B cell (primary cell): ENCODE measurements at regions not wholly inside any gene's neighbourhood (a gene's known extent, or its start where the extent isn't known, plus 50 kb on each side); places are given as distances from the start of the nearest gene placed in this dataset.

Experiments
- ATAC-seq: fragments of 200-7000 bp; cut with Tn5 transposase; one replicate; pipeline ENCODE4 v1.10.0; 2021; ENCODE audit warnings: low read depth, mild to moderate bottlenecking, moderate number of reproducible peaks, moderate library complexity
- CTCF ChIA-PET: fragments of 350-600 bp; sonication (Branson Sonifier 250); formaldehyde crosslinking; loops from one replicate; lab custom pipeline; 2021; ENCODE audit warnings: antibody characterized with exemption, inconsistent platforms; lab: Charles Lee
- POLR2A ChIA-PET: fragments of 350-600 bp; sonication (Branson Sonifier 250); formaldehyde crosslinking; loops from one replicate; lab custom pipeline; 2021; ENCODE audit warnings: antibody characterized with exemption; lab: Charles Lee
- DNase-seq: peaks from one replicate; pipeline ENCODE4 v3.0.0; 2013
- H2AFZ ChIP-seq: 2 replicates; pipeline ENCODE4 v1.6.1; 2012; ENCODE audit warnings: mild to moderate bottlenecking, low read depth, low read length; ENCODE audit not compliant: insufficient read depth, poor library complexity, severe bottlenecking
- H3K27ac ChIP-seq, 2 donors: 1 replicate in 1 of 2; 2 replicates in 1 of 2; pipeline ENCODE4 v1.5.1; 2012 to 2013; ENCODE audit warnings: low read length in 2 of 2, mild to moderate bottlenecking in 2 of 2, moderate library complexity in 1 of 2
- H3K27me3 ChIP-seq, 4 experiments: fragments of 200-600 bp in 1 of 4; sonication (generic) in 1 of 4; replicated peaks in 1 of 4; 1 replicate in 2 of 4; 2 replicates in 2 of 4; pipeline versions ENCODE4 v1.6.1 to v1.7.0; 2013 to 2016; ENCODE audit warnings: low read length in 3 of 4, mild to moderate bottlenecking in 2 of 4, mixed read lengths in 1 of 4, moderate library complexity in 1 of 4; ENCODE audit not compliant: insufficient read depth in 4 of 4, control insufficient read depth in 3 of 4; ENCODE audit errors: control extremely low read depth in 1 of 4
- H3K36me3 ChIP-seq, 2 experiments: replicated peaks in 1 of 2; 1 replicate in 1 of 2; 2 replicates in 1 of 2; pipeline versions ENCODE4 v1.6.1 to v1.7.1; 2013; ENCODE audit warnings: low read length in 1 of 2; ENCODE audit not compliant: insufficient read depth in 2 of 2, control insufficient read depth in 1 of 2; ENCODE audit errors: control extremely low read depth in 1 of 2, extremely low read depth in 1 of 2
- H3K4me1 ChIP-seq, 2 donors: fragments of 200-600 bp in 1 of 2; sonication (generic) in 1 of 2; 1 replicate in 1 of 2; 2 replicates in 1 of 2; pipeline versions ENCODE4 v1.5.1 to v1.6.1; 2013 to 2017; ENCODE audit warnings: low read length in 2 of 2; ENCODE audit not compliant: control insufficient read depth in 2 of 2, insufficient read depth in 2 of 2
- H3K4me2 ChIP-seq: replicated peaks from 2 replicates; pipeline ENCODE3; 2012; ENCODE audit warnings: mild to moderate bottlenecking, low read depth, low read length; ENCODE audit not compliant: poor library complexity, severe bottlenecking
- H3K4me3 ChIP-seq, 5 experiments: fragments of 200-600 bp in 1 of 5; sonication (generic) in 1 of 5; 1 replicate in 3 of 5; 2 replicates in 2 of 5; pipeline versions ENCODE4 v1.5.1 to v1.7.0; 2011 to 2016; ENCODE audit warnings: low read length in 4 of 5, mild to moderate bottlenecking in 4 of 5, low read depth in 2 of 5, control low read depth in 1 of 5, moderate library complexity in 1 of 5; ENCODE audit not compliant: insufficient read depth in 1 of 5; ENCODE audit errors: control extremely low read depth in 1 of 5, extremely low read depth in 1 of 5
- H3K79me2 ChIP-seq: fragments of 200-600 bp; sonication (generic); one replicate; pipeline ENCODE4 v1.6.0; 2016; ENCODE audit warnings: low read length; ENCODE audit not compliant: control insufficient read depth, insufficient read depth
- H3K9ac ChIP-seq: fragments of 200-600 bp; sonication (generic); 2 replicates; pipeline ENCODE4 v1.6.1; 2017; ENCODE audit warnings: mild to moderate bottlenecking, low read length, moderate library complexity
- H3K9me3 ChIP-seq, 3 donors: one replicate each; pipeline versions ENCODE4 v1.6.1 to v1.7.1; 2013; ENCODE audit warnings: low read length in 2 of 3; ENCODE audit not compliant: control insufficient read depth in 2 of 3, insufficient read depth in 1 of 3; ENCODE audit errors: control extremely low read depth in 1 of 3
- H4K20me1 ChIP-seq: 2 replicates; pipeline ENCODE4 v1.6.0; 2012; ENCODE audit warnings: mild to moderate bottlenecking, low read length; ENCODE audit not compliant: insufficient read depth, control insufficient read depth, poor library complexity, severe bottlenecking
- H3K27ac Mint-ChIP-seq: one replicate; pipeline ENCODE4 v1.8.0; 2021; ENCODE audit warnings: mixed read lengths
- H3K27me3 Mint-ChIP-seq: one replicate; pipeline ENCODE4 v1.8.0; 2021; ENCODE audit warnings: mixed read lengths
- H3K4me1 Mint-ChIP-seq: one replicate; pipeline ENCODE4 v1.8.0; 2021; ENCODE audit warnings: mixed read lengths
- H3K4me3 Mint-ChIP-seq: one replicate; pipeline ENCODE4 v1.8.0; 2021; ENCODE audit warnings: mixed read lengths
- H3K9me3 Mint-ChIP-seq: one replicate; pipeline ENCODE4 v1.8.0; 2022; ENCODE audit warnings: mixed read lengths; ENCODE audit not compliant: insufficient read depth
- CTCF ChIP-seq: fragments of 200-600 bp; IDR thresholded peaks from one replicate; pipeline ENCODE4 v1.8.0; 2022; ENCODE audit warnings: antibody characterized with exemption, mild to moderate bottlenecking
- EZH2 ChIP-seq: IDR thresholded peaks from 2 replicates; pipeline ENCODE4 v1.6.1; 2012; ENCODE audit warnings: borderline replicate concordance, low read depth, mild to moderate bottlenecking, moderate library complexity, low read length; ENCODE audit not compliant: insufficient read depth, poor library complexity, severe bottlenecking
- WGBS: methylation state at CpG from one replicate; pipeline ENCODE4 v1.1.5; 2013; ENCODE audit warnings: missing lambda C conversion rate; ENCODE audit not compliant: insufficient coverage; 5-methylcytosine and 5-hydroxymethylcytosine counted together
- intact Hi-C: fragments of 100-400 bp; cut with micrococcal nuclease; formaldehyde crosslinking; loops from one replicate; pipeline ENCODE4 v1.10.0; 2022

- Mint-ChIP-seq H3K27me3 (no peaks in the 10 kb centered on the region), H3K27ac (no peak overlapping the region), H3K9me3 (peaks cover 3% of the 10 kb centered on the region), H3K4me1 (no peaks in the 10 kb centered on the region), H3K4me3 (no peak overlapping the region)
- DNase-seq, result no peak
- peaks cover 0 to 12% (median 0%) of the 10 kb centered on the region in 3 donors for H3K9me3 ChIP-seq
- ChIA-PET POLR2A (no interaction called here), CTCF (no interaction called here)
- intact Hi-C loops, result no loop called here
- no peak overlapping the region for H2AFZ ChIP-seq
- H3K27ac ChIP-seq, result no peak overlapping the region
- H3K27me3 ChIP-seq, result no peaks in the 10 kb centered on the region
- no peak overlapping the region for H3K4me2 ChIP-seq
- TF ChIP-seq EZH2, result no peak
- no peak for TF ChIP-seq CTCF
- ATAC-seq, result no peak
- WGBS, result 94% methylated on average over 7 of the region's 7 CpGs
- no peaks in the 10 kb centered on the region for H4K20me1 ChIP-seq
- H3K9ac ChIP-seq, result no peak overlapping the region
- H3K4me1 ChIP-seq, result no peaks in the 10 kb centered on the region
- no peaks in the 10 kb centered on the region for H3K36me3 ChIP-seq
- no peaks in the 10 kb centered on the region for H3K79me2 ChIP-seq
- H3K4me3 ChIP-seq, result no peak overlapping the region
Observed at GRCh38 chr4:180567080-180567479, 1676.1 kb upstream of the TENM3 start.

- no peak overlapping the region for H3K4me2 ChIP-seq
- no peak overlapping the region for H3K4me3 ChIP-seq
- no peaks in the 10 kb centered on the region for H3K27me3 Mint-ChIP-seq
- H3K27me3 ChIP-seq, result no peaks in the 10 kb centered on the region
- no peaks in the 10 kb centered on the region for H3K4me1 Mint-ChIP-seq
- DNase-seq (no peak), ATAC-seq (no peak)
- no peak overlapping the region for H3K27ac Mint-ChIP-seq
- no peaks in the 10 kb centered on the region for H4K20me1 ChIP-seq
- intact Hi-C loops, result no loop called here
- H3K36me3 ChIP-seq, result no peaks in the 10 kb centered on the region
- no peaks in the 10 kb centered on the region for H3K79me2 ChIP-seq
- peaks cover 0 to 3% (median 0%) of the 10 kb centered on the region in 3 donors for H3K9me3 ChIP-seq
- no peak overlapping the region for H3K27ac ChIP-seq
- CTCF ChIA-PET, result no interaction called here
- H3K9ac ChIP-seq, result no peak overlapping the region
- POLR2A ChIA-PET, result no interaction called here
- H3K4me1 ChIP-seq, result no peaks in the 10 kb centered on the region
- WGBS, result 75% methylated on average over 2 of the region's 7 CpGs
- no peak overlapping the region for H3K4me3 Mint-ChIP-seq
- H2AFZ ChIP-seq, result no peak overlapping the region
- TF ChIP-seq EZH2 (no peak), CTCF (no peak)
- H3K9me3 Mint-ChIP-seq, result no peaks in the 10 kb centered on the region
Observed at GRCh38 chr4:180571516-180572055, 1671.6 kb upstream of the TENM3 start.
